ENCODE measurements at regions not wholly inside any gene's neighbourhood (a gene's known extent, or its start where the extent isn't known, plus 50 kb on each side); places are given as distances from the start of the nearest gene placed in this dataset.
"Not testable (repeated sequence)": the region's sequence is repeated elsewhere in the genome, so short reads cannot be mapped to it uniquely, and the experiment has no call there.

- DNase-seq (ENCODE audit: low read depth) = no peak
Observed at GRCh38 chr7:3138206-3138605, 94.5 kb upstream of the CARD11 start.

- no peak for DNase-seq (ENCODE audit: low read depth)
Observed at GRCh38 chr7:3138997-3139396, 95.3 kb upstream of the CARD11 start.

- DNase-seq (ENCODE audit: low read depth) = no peak
Observed at GRCh38 chr7:3140834-3141233, 97.2 kb upstream of the CARD11 start.

GRCh38 chr7:3141326-3141725 is 97.7 kb upstream of the CARD11 start:
- no peak for DNase-seq (ENCODE audit: low read depth)

- no peak for DNase-seq (ENCODE audit: low read depth)
Observed at GRCh38 chr7:3143869-3144775, 100.5 kb upstream of the CARD11 start.

GRCh38 chr7:3144776-3145125 is 101.1 kb upstream of the CARD11 start:
- DNase-seq (ENCODE audit: low read depth) = not testable (repeated sequence)

- DNase-seq (ENCODE audit: low read depth) = no peak
Observed at GRCh38 chr7:3146571-3147226, 103.0 kb upstream of the CARD11 start.

GRCh38 chr7:3148471-3148870 is 104.8 kb upstream of the CARD11 start:
- DNase-seq (ENCODE audit: low read depth) = not testable (repeated sequence)

GRCh38 chr7:3149231-3149995 is 105.7 kb upstream of the CARD11 start:
- DNase-seq (ENCODE audit: low read depth) = no peak

GRCh38 chr7:3150027-3150426 is 106.4 kb upstream of the CARD11 start:
- no peak for DNase-seq (ENCODE audit: low read depth)

- DNase-seq (ENCODE audit: low read depth) = no peak
Observed at GRCh38 chr7:3151784-3152183, 108.1 kb upstream of the CARD11 start.

- no peak for DNase-seq (ENCODE audit: low read depth)
Observed at GRCh38 chr7:3152714-3153113, 109.0 kb upstream of the CARD11 start.

- no peak for DNase-seq (ENCODE audit: low read depth)
Observed at GRCh38 chr7:3153118-3153517, 109.5 kb upstream of the CARD11 start.

GRCh38 chr7:3154317-3154716 is 110.7 kb upstream of the CARD11 start:
- no peak for DNase-seq (ENCODE audit: low read depth)

GRCh38 chr7:3154881-3155494 is 111.3 kb upstream of the CARD11 start:
- DNase-seq (ENCODE audit: low read depth) = peak; percentile 10

- DNase-seq (ENCODE audit: low read depth) = no peak
Observed at GRCh38 chr7:3156508-3156907, 112.8 kb upstream of the CARD11 start.

- no peak for DNase-seq (ENCODE audit: low read depth)
Observed at GRCh38 chr7:3157566-3158287, 114.1 kb upstream of the CARD11 start.

- no peak for DNase-seq (ENCODE audit: low read depth)
Observed at GRCh38 chr7:3158341-3158760, 114.7 kb upstream of the CARD11 start.

- DNase-seq (ENCODE audit: low read depth) = no peak
Observed at GRCh38 chr7:3159039-3159438, 115.4 kb upstream of the CARD11 start.

GRCh38 chr7:3159445-3159844 is 115.8 kb upstream of the CARD11 start:
- no peak for DNase-seq (ENCODE audit: low read depth)

GRCh38 chr7:3159926-3160325 is 116.3 kb upstream of the CARD11 start:
- DNase-seq (ENCODE audit: low read depth) = not testable (repeated sequence)

GRCh38 chr7:3162289-3162688 is 118.6 kb upstream of the CARD11 start:
- DNase-seq (ENCODE audit: low read depth) = no peak
